Activated CD8-positive, alpha-beta T cell treated with anti-CD3 and anti-CD28 coated beads for 36 hours (primary cell): ENCODE measurements at regions not wholly inside any gene's neighbourhood (a gene's known extent, or its start where the extent isn't known, plus 50 kb on each side); places are given as distances from the start of the nearest gene placed in this dataset.

Experiments
- ATAC-seq: fragments of 200-7000 bp; cut with Tn5 transposase; one replicate; pipeline ENCODE4 v1.10.0; 2021; ENCODE audit warnings: mild to moderate bottlenecking, moderate library complexity
- CTCF ChIA-PET: fragments of 350-600 bp; sonication (Branson Sonifier 250); formaldehyde crosslinking; loops from one replicate; lab custom pipeline; 2021; ENCODE audit warnings: antibody characterized with exemption; lab: Charles Lee
- POLR2A ChIA-PET: fragments of 350-600 bp; sonication (Branson Sonifier 250); formaldehyde crosslinking; loops from one replicate; lab custom pipeline; 2021; ENCODE audit warnings: antibody characterized with exemption; lab: Charles Lee
- DNase-seq: peaks from one replicate; pipeline ENCODE4 v3.0.0-alpha.2; 2020
- H3K27ac Mint-ChIP-seq: one replicate; pipeline ENCODE4 v1.8.0; 2021; ENCODE audit warnings: mild to moderate bottlenecking, mixed read lengths
- H3K27me3 Mint-ChIP-seq: one replicate; pipeline ENCODE4 v1.8.0; 2021; ENCODE audit warnings: mixed read lengths
- H3K36me3 Mint-ChIP-seq: one replicate; pipeline ENCODE4 v1.8.0; 2021; ENCODE audit warnings: low read depth, mixed read lengths
- H3K4me1 Mint-ChIP-seq: one replicate; pipeline ENCODE4 v1.8.0; 2021; ENCODE audit warnings: low read depth, mixed read lengths
- H3K4me3 Mint-ChIP-seq: one replicate; pipeline ENCODE4 v1.8.0; 2021; ENCODE audit warnings: mild to moderate bottlenecking, moderate library complexity, mixed read lengths
- H3K9me3 Mint-ChIP-seq: one replicate; pipeline ENCODE4 v1.8.0; 2021; ENCODE audit warnings: mixed read lengths
- CTCF ChIP-seq: fragments of 200-600 bp; IDR thresholded peaks from one replicate; pipeline ENCODE4 v1.8.0; 2022; ENCODE audit warnings: antibody characterized with exemption, mild to moderate bottlenecking
- intact Hi-C: fragments of 100-400 bp; cut with micrococcal nuclease; formaldehyde crosslinking; loops from one replicate; pipeline ENCODE4 v1.10.0; 2022

- no peaks in the 10 kb centered on the region for H3K9me3 Mint-ChIP-seq
- intact Hi-C loops = no loop called here
- CTCF ChIA-PET = no interaction called here
- peaks cover 12% of the 10 kb centered on the region for H3K27me3 Mint-ChIP-seq
- no peaks in the 10 kb centered on the region for H3K4me1 Mint-ChIP-seq
- H3K27ac Mint-ChIP-seq = no peak overlapping the region
- H3K36me3 Mint-ChIP-seq = no peaks in the 10 kb centered on the region
- no peak for TF ChIP-seq CTCF
- no peak for DNase-seq
- no peak overlapping the region for H3K4me3 Mint-ChIP-seq
- POLR2A ChIA-PET = no interaction called here
- ATAC-seq = no peak
These were observed 150.2 kb downstream of the C4orf33 start for GRCh38 chr4:129246145-129246544.

GRCh38 chr4:129246910-129247461, 151.0 kb downstream of the C4orf33 start:
- POLR2A ChIA-PET = no interaction called here
- no peaks in the 10 kb centered on the region for H3K9me3 Mint-ChIP-seq
- H3K36me3 Mint-ChIP-seq = no peaks in the 10 kb centered on the region
- peaks cover 12% of the 10 kb centered on the region for H3K27me3 Mint-ChIP-seq
- H3K27ac Mint-ChIP-seq = no peak overlapping the region
- DNase-seq (no peak), ATAC-seq (no peak)
- TF ChIP-seq CTCF = no peak
- intact Hi-C loops = no loop called here
- CTCF ChIA-PET = no interaction called here
- H3K4me1 Mint-ChIP-seq = no peaks in the 10 kb centered on the region
- H3K4me3 Mint-ChIP-seq = no peak overlapping the region

GRCh38 chr4:129248621-129249020, 152.7 kb downstream of the C4orf33 start:
- Mint-ChIP-seq H3K4me3 (no peak overlapping the region), H3K36me3 (no peaks in the 10 kb centered on the region), H3K9me3 (no peaks in the 10 kb centered on the region), H3K4me1 (no peaks in the 10 kb centered on the region), H3K27me3 (peaks cover 15% of the 10 kb centered on the region), H3K27ac (no peak overlapping the region)
- ChIA-PET CTCF (no interaction called here), POLR2A (no interaction called here)
- no peak for ATAC-seq
- DNase-seq = no peak
- intact Hi-C loops = no loop called here
- no peak for TF ChIP-seq CTCF

GRCh38 chr4:129254126-129254525, 158.2 kb downstream of the C4orf33 start:
- ChIA-PET POLR2A (no interaction called here), CTCF (no interaction called here)
- ATAC-seq (no peak), DNase-seq (no peak)
- Mint-ChIP-seq H3K9me3 (no peaks in the 10 kb centered on the region), H3K27me3 (peaks cover 10% of the 10 kb centered on the region), H3K27ac (no peak overlapping the region), H3K36me3 (no peaks in the 10 kb centered on the region), H3K4me3 (no peak overlapping the region), H3K4me1 (no peaks in the 10 kb centered on the region)
- TF ChIP-seq CTCF = no peak
- intact Hi-C loops = no loop called here

- H3K36me3 Mint-ChIP-seq = no peaks in the 10 kb centered on the region
- H3K27ac Mint-ChIP-seq = no peak overlapping the region
- H3K4me1 Mint-ChIP-seq = no peaks in the 10 kb centered on the region
- ChIA-PET CTCF (no interaction called here), POLR2A (no interaction called here)
- H3K9me3 Mint-ChIP-seq = no peaks in the 10 kb centered on the region
- H3K27me3 Mint-ChIP-seq = peaks cover 10% of the 10 kb centered on the region
- ATAC-seq = no peak
- intact Hi-C loops = no loop called here
- no peak for DNase-seq
- H3K4me3 Mint-ChIP-seq = no peak overlapping the region
- TF ChIP-seq CTCF = no peak
These were observed 158.6 kb downstream of the C4orf33 start for GRCh38 chr4:129254526-129254925.
